HEK293T (cell line): ENCODE measurements at regions not wholly inside any gene's neighbourhood (a gene's known extent, or its start where the extent isn't known, plus 50 kb on each side); places are given as distances from the start of the nearest gene placed in this dataset.

Source experiments
- ARNT ChIP-seq: fragments of 450-650 bp; IDR thresholded peaks from 2 replicates; pipeline ENCODE4 v1.6.1; 2017; ENCODE audit warnings: mild to moderate bottlenecking
- BHLHE40 ChIP-seq: fragments of 450-650 bp; IDR thresholded peaks from 2 replicates; pipeline ENCODE4 v1.6.1; 2016; ENCODE audit warnings: mild to moderate bottlenecking, moderate library complexity, borderline replicate concordance
- ELF4 ChIP-seq: fragments of 450-650 bp; IDR thresholded peaks from 2 replicates; pipeline ENCODE4 v1.6.1; 2017; ENCODE audit warnings: antibody characterized with exemption
- FOXA1 ChIP-seq: fragments of 450-650 bp; IDR thresholded peaks from 2 replicates; pipeline ENCODE4 v1.6.1; 2016; ENCODE audit warnings: mild to moderate bottlenecking
- FOXK2 ChIP-seq: fragments of 450-650 bp; IDR thresholded peaks from 2 replicates; pipeline ENCODE4 v1.6.1; 2016; ENCODE audit warnings: mild to moderate bottlenecking
- FOXM1 ChIP-seq: fragments of 450-650 bp; IDR thresholded peaks from 2 replicates; pipeline ENCODE4 v1.6.1; 2017; ENCODE audit warnings: mild to moderate bottlenecking, borderline replicate concordance
- HDGF ChIP-seq: fragments of 450-650 bp; IDR thresholded peaks from 2 replicates; pipeline ENCODE4 v1.6.1; 2017; ENCODE audit warnings: antibody characterized with exemption, borderline replicate concordance
- L3MBTL2 ChIP-seq: fragments of 450-650 bp; conservative IDR thresholded peaks from 2 replicates; pipeline ENCODE4 v1.6.1; 2016; ENCODE audit warnings: mild to moderate bottlenecking
- PKNOX1 ChIP-seq: fragments of 450-650 bp; IDR thresholded peaks from 2 replicates; pipeline ENCODE4 v1.6.1; 2016
- SP1 ChIP-seq: fragments of 450-650 bp; IDR thresholded peaks from 2 replicates; pipeline ENCODE4 v1.6.1; 2017
- SUZ12 ChIP-seq: fragments of 450-650 bp; IDR thresholded peaks from 2 replicates; pipeline ENCODE4 v1.6.1; 2016; ENCODE audit warnings: mild to moderate bottlenecking
- TARDBP ChIP-seq: fragments of 450-650 bp; IDR thresholded peaks from 2 replicates; pipeline ENCODE4 v1.6.1; 2016
- ZNF384 ChIP-seq: fragments of 450-650 bp; IDR thresholded peaks from 2 replicates; pipeline ENCODE4 v1.6.1; 2016

GRCh38 chr4:17288151-17288550, 223.7 kb downstream of the QDPR start:
- no peak for TF ChIP-seq ARNT
- TF ChIP-seq SUZ12: no peak
- TF ChIP-seq SP1: no peak
- TF ChIP-seq HDGF: no peak
- no peak for TF ChIP-seq TARDBP
- no peak for TF ChIP-seq ELF4
- no peak for TF ChIP-seq BHLHE40
- no peak for TF ChIP-seq ZNF384
- no peak for TF ChIP-seq FOXM1
- TF ChIP-seq L3MBTL2: no peak
- no peak for TF ChIP-seq PKNOX1
- TF ChIP-seq FOXA1: no peak
- TF ChIP-seq FOXK2: no peak
